OCI-LY1 (cell line): ENCODE measurements at regions not wholly inside any gene's neighbourhood (a gene's known extent, or its start where the extent isn't known, plus 50 kb on each side); places are given as distances from the start of the nearest gene placed in this dataset.

Experiments
- EZH2 ChIP-seq: fragments of 200-600 bp; sonication (generic), shearing (Covaris generic); IDR thresholded peaks from 2 replicates; pipeline ENCODE4 v1.8.0; 2017; ENCODE audit warnings: borderline replicate concordance, mixed run types, mild to moderate bottlenecking, antibody characterized with exemption, low read length, moderate library complexity, mixed read lengths
- TF ChIP-seq, protein P1 (sequence below): fragments of 200-600 bp; sonication (generic), shearing (Covaris generic); IDR thresholded peaks from 2 replicates; pipeline ENCODE4 v1.5.1; 2017; ENCODE audit warnings: mild to moderate bottlenecking, antibody characterized with exemption, low read length, moderate library complexity, mixed read lengths

DNA sequence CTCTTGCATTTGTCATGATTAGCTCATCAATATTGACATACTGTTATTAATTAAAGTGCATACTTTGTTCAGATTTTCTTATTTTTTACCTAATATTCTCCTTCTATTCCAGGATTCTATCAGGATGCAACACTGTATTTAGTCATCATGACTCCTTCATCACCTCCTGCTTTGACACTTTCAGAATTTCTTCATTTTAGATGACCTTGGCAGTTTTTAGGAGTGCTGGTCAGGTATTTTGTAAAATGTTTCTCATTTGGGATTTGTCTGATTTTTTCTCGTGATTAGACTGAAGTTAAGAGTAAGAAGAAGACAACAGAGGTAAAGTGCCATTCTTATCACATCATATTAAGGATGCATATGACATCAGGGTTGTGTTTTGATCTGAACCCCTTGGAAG, 167.0 kb upstream of the FOXG1 start:
- TF ChIP-seq, protein P1, sequence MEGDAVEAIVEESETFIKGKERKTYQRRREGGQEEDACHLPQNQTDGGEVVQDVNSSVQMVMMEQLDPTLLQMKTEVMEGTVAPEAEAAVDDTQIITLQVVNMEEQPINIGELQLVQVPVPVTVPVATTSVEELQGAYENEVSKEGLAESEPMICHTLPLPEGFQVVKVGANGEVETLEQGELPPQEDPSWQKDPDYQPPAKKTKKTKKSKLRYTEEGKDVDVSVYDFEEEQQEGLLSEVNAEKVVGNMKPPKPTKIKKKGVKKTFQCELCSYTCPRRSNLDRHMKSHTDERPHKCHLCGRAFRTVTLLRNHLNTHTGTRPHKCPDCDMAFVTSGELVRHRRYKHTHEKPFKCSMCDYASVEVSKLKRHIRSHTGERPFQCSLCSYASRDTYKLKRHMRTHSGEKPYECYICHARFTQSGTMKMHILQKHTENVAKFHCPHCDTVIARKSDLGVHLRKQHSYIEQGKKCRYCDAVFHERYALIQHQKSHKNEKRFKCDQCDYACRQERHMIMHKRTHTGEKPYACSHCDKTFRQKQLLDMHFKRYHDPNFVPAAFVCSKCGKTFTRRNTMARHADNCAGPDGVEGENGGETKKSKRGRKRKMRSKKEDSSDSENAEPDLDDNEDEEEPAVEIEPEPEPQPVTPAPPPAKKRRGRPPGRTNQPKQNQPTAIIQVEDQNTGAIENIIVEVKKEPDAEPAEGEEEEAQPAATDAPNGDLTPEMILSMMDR: no peak
- TF ChIP-seq EZH2: no peak
